Inferior parietal cortex (tissue), 1 donor: ENCODE measurements at regions not wholly inside any gene's neighbourhood (a gene's known extent, or its start where the extent isn't known, plus 50 kb on each side); places are given as distances from the start of the nearest gene placed in this dataset.
"Not testable (repeated sequence)": the region's sequence is repeated elsewhere in the genome, so short reads cannot be mapped to it uniquely, and the experiment has no call there.

ENCODE experiments used
- DNase-seq: peaks from one replicate; pipeline ENCODE4 v3.0.0-alpha.2; 2016; ENCODE audit errors: extremely low spot score

DNA sequence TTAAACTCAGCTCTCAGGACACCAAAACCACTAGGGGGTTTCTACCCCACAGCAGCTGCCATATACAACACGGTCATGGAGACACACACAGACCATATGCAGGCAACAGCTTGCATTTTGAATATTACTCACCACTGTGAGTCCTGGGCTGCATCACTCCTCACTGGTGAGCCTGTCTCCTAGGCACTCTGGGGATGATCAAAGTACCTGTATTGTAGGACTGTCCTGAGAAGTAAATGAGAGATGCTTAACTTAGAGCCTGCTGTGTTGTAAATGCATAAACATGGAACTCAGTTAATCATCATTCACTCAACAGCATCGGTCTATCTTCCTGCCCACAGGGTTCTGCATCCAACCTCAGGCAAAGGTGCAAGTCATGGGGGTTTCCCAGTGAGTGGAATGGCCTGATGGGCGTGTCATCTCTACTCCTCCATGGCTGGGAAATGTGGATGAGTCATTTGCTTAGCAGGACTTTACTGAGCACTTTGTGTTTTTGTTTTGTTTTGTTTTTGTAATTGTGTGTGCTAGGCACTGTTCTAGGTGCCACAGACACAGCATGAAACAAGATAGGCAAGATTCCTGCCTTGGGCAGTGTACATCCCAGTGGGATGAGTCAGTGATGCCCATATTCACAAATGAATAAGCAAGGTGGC, 1141.2 kb upstream of the TMEM132C start:
- DNase-seq, result no peak

DNA sequence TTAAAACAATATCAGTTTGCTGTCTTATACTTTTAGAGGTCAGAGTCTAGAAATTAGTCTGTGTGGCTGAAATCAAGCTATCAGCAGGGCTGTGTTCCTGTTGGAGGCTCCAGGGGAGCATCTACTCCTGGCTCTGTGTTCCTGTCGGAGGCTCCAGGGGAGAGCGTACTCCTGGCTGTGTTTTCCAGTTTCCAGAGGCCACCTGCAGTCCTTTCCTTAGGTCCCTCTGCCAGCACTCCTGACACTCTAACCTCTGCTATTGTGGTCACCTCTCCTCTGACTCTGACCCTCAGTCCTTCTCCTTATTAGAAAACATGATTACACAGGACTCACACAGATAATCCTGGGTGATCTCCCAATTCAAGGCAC, 1140.7 kb upstream of the TMEM132C start:
- DNase-seq, result no peak

DNA sequence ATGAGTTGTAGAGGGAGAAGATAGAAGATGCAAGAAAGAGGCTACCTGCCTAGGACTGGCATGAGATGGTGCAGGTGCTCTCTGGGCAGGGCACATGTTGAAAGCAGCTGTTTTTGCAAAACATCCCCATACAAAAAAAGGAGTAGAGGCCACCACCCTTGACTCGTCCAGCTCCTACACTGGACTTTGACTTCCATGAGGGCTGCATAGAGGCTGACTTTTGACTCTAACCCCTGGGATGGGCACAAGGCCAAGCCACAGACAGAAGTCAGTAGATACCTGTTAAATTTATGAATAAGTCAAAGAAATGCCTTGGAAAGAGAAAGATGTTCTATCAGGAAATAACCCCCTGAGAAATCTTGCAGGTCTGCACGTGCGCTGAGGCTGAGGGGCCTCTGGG, 1139.1 kb upstream of the TMEM132C start:
- DNase-seq, result no peak

DNA sequence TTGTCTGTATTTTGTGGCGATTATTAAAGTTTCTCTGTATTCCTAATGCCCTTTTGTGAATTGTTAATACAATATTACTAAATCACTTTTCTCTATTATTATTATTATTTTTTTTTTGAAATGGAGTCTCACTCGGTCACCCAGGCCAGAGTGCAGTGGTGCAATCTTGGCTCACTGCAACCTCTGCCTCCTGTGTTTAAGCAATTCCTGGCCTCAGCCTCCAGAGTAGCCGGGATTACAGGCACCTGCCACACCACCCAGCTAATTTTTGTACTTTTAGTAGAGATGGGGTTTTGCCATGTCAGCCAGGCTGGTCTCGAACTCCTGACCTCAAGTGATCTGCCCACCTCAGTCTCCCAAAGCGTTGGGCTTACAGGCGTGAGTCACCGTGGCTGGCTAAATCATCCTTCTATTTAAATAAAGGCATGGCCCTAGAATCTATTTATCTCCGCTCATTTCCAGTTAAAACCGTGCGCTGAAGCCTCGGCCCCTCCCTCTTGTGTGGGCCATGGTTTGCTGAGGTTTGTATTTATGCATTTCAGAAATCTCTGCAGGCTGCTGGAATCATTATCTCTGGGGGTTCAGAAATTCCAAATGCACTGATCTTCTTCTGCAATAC, 1136.4 kb upstream of the TMEM132C start:
- no peak for DNase-seq

DNA sequence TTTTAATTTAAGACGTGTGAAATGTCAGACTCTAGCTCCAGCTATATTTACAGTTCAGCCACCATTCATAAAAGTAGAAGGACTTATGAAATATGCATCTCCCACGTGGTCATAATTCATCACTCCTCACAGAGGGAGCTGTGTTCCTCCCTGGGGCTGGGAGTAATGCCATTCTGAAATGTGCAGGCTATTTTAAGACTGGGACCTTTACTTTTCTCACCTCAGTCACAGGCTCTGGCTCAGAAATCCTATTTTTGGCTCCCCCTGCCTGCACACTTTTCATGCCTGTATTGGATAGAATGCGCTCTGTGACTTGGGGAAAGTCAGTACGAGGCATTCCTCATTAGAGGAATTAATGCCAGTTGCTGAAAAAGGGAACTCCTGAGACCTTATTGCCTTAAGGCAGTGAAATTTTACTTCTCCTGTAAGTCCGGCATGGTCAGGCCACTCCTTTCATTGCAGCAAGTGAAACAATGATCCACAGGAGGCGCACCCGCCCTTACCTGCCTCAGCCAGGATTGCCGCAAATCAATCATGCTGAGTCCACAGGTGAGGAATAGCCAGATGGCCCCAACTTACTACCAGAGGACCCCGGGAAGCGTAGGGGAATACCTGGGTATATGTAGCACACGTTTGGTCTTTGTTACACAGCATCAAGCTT, 1133.2 kb upstream of the TMEM132C start:
- no peak for DNase-seq

DNA sequence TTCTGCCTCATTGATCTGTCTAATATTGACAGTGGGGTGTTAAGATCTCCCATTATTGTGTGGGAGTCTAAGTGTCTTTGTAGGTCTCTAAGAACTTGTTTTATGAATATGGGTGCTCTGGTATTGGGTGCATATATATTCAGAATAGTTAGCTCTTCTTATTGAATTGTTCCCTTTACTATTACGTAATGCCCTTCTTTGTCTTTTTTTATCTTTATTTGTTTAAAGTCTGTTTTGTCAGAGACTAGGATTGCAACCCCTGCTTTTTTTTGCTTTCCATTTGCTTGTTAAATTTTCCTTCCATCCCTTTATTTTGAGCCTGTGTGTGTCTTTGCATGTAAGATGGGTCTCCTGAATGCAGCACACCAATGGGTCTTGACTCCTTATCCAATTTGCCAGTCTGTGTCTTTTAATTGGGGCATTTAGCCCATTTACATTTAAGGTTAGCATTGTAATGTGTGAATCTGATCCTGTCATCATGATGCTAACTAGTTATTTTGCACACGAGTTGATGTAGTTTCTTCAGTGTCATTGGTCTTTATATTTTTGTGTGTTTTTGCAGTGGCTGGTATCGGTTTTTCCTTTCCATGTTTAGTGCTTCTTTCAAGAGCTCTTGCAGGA, 1126.0 kb upstream of the TMEM132C start:
- DNase-seq, result not testable (repeated sequence)

DNA sequence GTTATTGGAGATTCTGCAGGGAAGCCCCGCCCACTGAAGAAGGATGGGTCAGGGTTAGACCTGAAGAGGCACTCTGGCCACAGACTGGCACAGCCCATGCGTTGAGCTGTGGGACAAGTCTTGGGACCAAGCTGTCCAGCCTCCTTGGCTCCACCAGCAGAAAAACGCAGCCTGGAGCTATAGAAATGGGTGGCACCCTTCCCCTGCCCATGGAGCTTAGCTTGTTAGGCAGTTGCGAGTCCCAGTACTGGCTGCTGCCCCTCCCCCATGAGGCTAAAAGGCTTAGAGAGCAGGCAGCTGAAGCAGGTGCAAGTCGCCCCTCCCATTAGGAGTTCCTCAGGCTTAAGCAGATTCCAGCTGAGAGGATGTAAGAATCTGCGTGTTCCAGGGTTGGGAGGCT, 1124.0 kb upstream of the TMEM132C start:
- no peak for DNase-seq

DNA sequence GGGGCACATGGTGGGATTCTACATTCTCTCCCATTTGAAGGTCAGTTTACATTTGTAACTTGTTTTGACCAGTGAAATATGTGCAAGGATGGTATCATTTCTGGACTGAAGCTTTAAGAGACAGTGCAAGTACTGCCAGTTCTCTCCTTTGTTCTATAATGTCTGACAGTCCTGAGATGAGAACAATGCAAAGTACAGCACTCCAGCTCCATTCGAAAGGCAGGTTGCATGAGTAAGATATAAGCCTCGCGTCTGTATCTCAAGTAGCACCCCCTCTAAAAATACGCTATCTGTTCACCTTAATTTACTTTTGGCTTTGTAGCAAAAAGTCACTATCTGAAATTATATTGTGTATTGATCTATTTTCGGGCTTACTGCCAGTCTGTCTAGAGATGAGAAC, 1122.2 kb upstream of the TMEM132C start:
- DNase-seq, result no peak

DNA sequence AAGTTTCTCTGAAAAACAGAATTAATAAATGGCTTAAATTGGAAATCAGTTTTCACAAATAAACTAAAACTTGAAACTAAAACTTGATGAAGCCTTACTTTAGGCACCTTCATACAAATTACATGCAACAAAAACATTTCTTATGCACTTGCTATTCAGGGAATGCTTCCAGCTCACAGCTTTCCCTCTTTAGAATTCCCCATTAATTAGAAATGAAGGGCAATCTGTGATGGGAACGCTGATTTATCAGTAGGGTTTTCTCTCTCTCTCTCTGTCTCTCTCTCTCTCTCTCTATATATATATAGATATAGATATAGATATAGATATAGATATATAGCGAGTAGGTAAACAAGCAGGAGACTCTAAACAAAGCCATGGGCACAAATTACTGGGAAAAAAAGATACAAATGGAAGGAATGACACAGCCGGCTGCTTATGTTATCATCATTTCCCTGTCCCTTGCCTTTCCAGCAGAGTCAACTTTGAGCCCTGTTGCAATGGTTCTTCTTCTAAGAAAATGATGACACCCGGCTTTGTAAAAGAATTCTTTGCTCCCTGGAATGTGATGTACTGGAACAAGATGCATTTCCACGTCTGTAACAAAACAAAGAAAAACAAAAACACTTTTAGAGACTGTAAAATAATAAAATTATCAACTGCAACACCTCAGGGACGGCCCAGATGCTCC, 1121.6 kb upstream of the TMEM132C start:
- no peak for DNase-seq

DNA sequence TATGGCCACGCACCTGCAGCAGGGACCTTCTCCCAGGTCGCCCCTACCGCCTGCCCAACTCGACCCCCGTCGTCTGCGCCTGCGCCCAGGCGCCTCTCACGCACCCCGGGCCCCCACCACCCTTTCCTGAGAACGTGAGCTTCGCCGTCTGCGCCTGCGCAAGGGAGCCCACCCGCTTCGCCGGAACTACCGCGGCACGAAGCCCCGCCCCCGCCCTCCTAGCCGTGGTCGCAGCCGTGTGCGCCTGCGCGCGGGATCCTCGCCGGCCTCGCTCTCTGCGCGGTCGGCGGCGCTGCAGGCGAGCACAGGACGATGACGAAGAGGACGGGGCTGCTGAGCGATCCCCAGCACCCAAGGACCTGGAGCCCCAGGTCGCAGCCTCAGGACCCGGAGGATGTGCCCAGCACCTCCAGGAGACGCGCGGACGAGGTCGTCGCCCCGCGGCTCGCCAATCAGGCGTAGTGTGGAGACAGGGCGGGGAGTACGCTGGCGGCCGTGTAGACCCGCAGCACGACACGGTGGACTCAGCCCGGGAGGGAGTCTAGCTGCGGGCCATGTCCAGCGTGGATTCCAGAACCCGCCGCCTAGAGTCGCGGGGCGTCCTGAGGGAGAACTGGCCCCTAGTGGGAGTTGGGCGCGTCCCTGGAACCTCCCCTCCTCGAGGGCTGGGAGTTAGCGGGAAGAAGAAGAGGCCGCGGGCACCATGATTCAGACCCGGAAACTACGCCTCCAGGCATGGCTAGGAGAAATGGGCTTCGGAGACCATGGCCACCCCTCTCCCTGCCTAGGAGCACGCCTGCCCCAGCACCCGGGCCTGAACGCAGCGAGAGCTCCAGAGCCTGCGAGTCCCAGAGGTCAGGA, 1120.8 kb upstream of the TMEM132C start:
- DNase-seq, result peak; percentile 73

DNA sequence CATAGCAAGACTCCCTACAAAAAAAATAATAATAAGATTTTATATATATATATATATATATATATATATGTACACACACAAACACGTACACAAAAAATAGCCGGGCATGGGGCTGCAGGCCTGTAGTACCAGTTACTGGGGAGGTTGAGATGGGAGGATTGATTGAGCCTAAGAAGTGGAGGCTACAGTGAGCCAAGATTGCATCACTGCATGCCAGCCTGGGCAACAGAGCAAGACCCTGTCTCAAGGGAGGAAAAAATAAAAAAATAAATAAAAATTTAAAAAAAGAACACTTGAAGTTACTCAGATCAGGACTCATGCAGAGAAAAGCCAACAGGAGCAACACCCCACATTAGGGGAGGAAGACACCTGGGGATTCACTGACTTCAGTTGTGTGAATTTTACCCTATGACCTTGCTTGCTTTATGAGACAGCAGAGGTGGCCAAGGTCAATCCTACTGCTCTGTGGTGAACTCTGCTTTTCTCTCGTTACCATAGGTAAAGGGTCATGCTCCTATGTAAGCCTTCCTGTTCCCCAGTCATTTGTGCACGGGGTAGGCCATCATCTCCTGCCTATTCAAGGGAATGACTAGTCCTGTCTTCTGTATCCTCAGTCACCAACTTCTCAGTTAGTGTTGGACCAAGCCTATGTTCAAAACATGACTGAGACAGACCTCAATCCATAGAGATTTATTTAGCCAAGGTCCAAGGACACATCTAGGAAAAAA, 1119.8 kb upstream of the TMEM132C start:
- no peak for DNase-seq

DNA sequence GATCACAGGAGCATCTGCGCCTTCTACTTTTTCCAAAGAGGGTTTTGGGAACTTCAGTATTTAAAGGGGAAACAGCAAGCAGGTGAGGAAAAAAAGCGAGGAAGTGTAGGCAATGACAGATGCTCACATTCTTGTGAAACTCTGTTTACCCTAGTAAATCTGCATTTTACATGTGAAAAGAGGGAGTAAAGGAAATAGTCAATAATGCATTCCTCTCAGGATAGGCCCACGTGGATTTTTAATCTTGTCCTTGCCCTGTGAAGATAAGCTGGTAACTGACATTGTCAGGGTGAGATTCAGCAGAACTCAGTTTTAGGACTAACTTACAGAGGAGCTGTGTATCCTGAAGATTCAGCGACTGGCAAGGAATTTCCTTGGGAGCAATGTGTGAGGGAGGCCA, 1119.2 kb upstream of the TMEM132C start:
- DNase-seq, result no peak

DNA sequence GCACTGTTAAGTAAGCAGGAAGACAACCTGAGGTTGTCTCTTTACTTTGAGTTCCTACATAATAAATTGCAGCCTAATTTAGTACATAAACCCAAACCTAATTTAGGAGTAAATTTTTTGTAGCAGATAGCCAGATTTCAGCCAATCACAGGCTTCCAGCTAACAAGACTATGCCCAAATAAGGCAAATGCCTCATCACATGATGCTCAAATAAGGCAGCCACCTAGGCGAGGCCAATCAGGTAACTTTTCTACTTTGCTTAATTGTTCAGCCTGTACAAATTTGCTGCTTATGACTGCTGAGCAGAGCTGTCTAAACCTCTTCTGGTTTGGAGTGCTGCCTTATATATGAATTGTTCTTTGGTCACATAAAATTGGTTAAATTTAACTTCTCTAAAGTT, 1118.7 kb upstream of the TMEM132C start:
- DNase-seq, result no peak

DNA sequence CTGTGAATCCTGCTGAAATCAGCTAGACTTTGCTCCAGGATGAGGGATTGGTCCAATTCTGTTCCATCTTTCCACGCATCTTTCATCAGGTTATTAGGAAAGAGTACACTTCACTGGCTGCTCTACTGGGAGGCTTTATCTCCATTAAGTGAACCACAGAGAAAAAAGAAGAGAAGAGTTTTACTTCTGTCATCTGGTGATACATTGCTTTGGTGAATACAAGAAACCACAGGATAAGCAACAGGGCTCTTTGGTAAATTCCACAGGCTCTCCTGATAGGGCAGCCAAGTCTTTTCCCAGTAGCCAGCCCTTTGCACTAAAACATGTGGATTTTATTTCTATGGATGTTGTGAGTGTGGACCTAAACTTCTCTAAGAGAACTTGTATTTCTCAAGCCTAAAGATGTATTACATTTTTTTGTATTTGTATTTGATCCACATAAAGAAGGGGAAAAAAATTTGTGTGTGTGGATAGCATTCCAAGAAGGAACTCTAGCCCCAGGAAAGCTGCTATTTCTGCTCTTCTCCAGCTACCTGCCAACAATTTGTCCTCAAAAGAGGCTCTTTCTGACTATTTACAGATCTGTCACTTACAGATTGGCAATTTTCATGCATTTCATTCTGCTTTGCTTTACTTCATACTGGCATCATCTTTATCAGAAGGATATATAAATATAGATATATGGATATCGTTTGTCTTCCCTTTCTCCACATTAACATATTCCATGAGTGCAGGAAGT, 1117.6 kb upstream of the TMEM132C start:
- DNase-seq, result no peak

DNA sequence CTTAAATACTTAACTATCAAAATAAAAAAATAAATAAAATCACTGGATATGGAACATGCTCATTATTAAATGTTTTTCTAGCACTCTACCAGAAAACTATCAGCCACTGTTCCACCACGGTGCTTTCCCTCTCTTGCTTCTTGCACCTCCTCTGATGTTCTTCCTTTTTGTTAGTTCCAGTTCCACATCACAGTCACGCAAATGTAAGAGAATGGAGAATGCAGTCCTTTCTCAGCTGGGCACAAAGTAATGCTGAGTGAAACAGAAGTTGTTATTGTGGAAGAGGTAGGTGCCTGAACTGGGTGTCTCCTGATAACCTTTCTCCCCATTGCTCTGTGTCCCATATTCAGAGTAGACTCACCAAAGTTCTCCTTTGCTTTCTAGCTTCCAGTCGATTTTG, 1116.9 kb upstream of the TMEM132C start:
- no peak for DNase-seq

DNA sequence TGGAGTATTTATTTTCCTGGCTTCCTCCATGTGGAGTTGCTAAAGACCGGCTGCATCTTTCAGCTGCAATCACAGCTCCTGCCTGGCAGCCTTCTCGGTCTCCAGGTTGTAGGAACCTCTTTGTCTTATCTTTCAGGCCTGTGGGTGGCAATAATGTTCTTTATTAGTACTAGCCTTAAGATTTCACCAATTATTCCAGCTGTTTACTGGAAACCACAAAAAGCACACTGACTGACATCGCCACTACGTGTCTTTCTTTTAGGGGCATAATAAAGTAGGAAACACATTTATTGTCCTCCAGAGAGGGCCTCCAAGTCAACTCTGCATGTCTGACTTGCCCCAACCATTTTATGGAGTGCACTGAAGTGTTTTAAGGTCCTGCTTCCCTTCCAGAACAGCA, 1116.5 kb upstream of the TMEM132C start:
- DNase-seq, result no peak

DNA sequence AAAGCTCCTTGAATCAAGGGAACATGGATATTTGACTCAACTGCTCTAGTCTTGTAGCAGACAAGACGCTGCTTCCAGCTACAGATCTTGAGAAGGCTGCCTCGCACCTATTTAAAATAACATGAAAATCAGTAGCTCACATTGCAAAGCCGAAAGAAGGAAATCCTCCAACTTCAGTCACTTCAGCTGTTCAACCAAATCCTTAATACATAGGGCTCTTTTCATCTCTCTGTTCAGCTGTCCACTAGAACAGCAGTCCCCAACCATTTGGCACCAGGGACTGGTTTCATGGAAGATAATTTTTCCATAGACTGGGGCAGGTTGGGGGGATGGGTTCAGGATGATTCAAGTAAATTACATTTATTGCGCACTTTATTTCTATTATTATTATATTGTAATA, 1116.0 kb upstream of the TMEM132C start:
- DNase-seq, result no peak

DNA sequence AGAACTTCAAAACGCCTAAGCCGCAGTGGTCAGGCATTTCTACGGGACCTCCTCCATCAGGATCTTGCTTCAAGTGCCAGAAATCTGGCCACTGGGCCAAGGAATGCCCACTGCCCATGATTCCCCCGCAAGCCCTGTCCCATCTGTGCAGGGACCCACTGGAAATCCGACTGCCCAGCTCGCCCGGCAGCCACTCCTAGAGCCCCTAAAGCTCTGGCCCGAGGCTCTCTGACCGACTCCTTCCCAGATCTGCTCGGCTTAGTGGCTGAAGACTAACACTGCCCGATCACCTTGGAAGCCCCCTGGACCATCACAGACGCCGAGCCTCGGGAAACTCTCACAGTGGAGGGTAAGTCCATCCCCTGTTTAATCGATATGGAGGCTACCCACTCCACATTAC, 1113.0 kb upstream of the TMEM132C start:
- DNase-seq, result no peak

DNA sequence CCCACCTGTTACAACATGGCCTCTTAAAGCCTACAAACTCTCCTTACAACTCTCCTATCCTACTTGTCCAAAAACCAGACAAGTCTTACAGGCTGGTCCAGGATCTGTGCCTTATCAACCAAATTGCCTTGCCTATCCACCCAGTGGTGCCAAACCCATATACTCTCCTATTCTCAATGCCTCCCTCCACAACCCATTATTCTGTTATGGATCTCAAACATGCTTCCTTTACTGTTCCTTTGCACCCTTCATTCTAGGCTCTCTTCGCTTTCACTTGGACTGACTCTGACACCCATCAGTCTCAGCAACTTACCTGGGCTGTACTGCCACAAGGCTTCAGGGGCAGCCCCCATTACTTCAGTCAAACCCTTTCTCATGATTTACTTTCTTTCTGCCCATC, 1112.1 kb upstream of the TMEM132C start:
- not testable (repeated sequence) for DNase-seq
